ENCODE measurements at regions not wholly inside any gene's neighbourhood (a gene's known extent, or its start where the extent isn't known, plus 50 kb on each side); places are given as distances from the start of the nearest gene placed in this dataset.

GRCh38 chr13:109537584-109537983 lies 248.8 kb downstream of the IRS2 start:
- TF ChIP-seq ZC3H10 (CRISPR knock-in tag; IDR thresholded peaks at IDR 0.05), result no peak
- no peak for TF ChIP-seq ARNTL (CRISPR knock-in tag; IDR thresholded peaks at IDR 0.05; ENCODE audit: borderline replicate concordance, low read depth)
- TF ChIP-seq PATZ1 (CRISPR knock-in tag; IDR thresholded peaks at IDR 0.05; ENCODE audit: borderline replicate concordance), result no peak
- no peak for TF ChIP-seq ZNF8 (CRISPR knock-in tag; IDR thresholded peaks at IDR 0.05)
- no peak for TF ChIP-seq POU6F1 (CRISPR knock-in tag; IDR thresholded peaks at IDR 0.05; ENCODE audit: borderline replicate concordance, low read depth)
- TF ChIP-seq GLIS3 (CRISPR knock-in tag; IDR thresholded peaks at IDR 0.05), result no peak
